Hematopoietic multipotent progenitor cell (in vitro differentiated cells): ENCODE measurements at regions not wholly inside any gene's neighbourhood (a gene's known extent, or its start where the extent isn't known, plus 50 kb on each side); places are given as distances from the start of the nearest gene placed in this dataset.
"Not testable (repeated sequence)": the region's sequence is repeated elsewhere in the genome, so short reads cannot be mapped to it uniquely, and the experiment has no call there.

ENCODE experiments used
- DNase-seq, 3 donors: peaks; one replicate each; pipeline ENCODE4 v3.0.0-alpha.2; 2011 to 2015; ENCODE audit warnings: low read depth in 2 of 3, low spot score in 2 of 3

DNA sequence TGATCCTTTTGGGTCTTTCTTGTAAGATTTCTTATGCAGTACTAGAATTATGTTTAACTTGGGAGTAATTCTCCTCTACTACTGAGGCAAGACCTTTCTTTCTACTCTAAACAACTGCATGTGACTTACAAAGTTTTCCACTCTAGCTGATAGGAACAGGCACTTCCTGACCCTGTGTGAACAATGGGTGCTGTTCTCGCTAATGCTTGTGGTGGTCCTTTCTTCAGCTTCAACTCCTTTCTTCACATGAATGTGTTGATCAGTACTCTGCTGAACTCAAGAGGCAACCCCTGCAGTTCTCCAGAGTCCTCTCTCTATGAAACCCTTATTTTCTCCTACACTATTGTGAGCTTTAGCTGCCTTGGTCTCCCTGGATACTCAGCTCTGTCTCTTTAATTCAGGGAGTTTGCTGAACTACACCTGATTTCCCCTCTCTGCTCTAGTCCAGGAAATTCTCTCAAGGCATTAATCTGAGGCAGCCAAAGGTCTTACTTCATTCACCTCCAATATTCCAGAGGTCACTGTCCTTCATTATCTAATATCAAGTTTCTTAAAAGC is 484.6 kb upstream of the PIK3R1 start:
- DNase-seq, result no peak

DNA sequence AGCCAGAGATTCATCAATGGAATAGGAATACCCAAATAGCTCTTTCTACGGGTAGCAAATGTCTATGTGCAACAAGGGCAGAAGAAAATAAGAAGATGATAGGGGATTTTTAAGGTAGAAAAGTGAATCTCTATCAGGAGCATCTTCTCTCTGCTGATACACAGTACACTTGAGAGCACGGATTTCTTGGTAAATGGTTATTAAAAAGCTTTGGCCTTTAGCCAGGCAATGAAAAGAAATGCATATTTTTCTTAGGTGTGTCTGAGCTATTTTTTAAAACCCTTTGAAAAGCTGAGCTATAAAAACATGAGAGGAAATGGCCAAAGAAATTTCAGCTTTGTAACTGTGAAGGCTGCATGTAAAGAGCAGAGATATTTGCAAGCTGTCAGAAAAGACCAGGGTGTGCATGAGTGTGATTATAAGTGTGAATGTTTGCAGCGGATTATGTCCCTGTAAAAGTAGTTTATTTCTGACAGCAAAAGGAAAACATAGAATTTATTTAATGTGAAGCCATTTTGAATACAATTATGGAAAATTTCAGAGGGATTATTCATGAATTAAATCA is 487.1 kb upstream of the PIK3R1 start:
- DNase-seq, result no peak

DNA sequence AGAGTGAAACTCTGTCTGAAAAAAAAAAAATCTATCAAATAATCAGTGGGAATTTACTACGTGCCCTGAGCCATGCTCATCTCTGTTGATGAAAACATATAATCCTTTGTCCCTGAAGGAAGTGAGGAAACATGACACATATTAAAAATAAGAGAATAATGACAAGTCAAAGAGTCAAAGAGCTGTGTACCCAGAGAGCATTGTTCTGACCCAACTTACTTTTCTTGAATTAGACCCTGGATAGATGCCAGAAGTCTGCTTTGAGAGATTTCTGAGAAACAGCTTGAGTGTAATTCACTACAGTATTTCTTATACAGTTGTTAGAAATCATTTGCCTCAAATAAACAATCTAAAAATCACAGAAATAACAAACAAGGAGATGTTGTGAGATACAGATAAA is 490.0 kb upstream of the PIK3R1 start:
- no peak for DNase-seq

DNA sequence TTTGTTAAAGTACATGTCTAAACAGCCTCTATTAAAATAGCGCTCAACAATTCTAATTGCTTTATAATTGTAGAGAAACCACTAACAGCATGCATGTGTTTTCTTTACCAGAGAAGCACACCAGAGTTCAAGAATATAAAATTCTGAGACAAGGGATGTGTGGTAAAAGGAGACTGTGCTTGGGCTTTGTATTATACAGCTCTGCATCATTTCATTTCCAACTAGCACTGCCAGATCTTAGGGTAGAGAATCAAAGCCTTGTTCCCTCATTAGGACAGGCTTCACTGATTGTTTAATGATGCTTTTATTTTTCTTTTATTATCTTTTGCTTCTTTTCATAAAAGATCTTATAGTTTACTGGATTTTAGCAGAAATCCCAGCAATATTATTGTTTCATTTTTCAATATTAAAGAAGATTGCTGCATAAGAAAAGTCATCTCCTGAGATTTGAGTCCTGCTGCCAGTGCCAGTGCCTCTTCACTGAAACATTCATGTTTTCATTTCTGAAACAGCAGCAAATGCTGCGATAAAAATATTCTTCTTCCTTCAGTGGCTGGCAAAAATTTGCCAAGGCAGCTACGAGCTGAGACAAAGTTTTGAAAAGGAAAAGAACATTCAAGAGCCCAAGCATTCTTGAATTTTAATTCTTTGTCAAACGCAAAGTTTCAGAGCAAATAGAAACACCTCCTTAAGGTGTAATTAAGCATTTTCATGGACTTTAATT is 491.0 kb upstream of the PIK3R1 start:
- no peak for DNase-seq

DNA sequence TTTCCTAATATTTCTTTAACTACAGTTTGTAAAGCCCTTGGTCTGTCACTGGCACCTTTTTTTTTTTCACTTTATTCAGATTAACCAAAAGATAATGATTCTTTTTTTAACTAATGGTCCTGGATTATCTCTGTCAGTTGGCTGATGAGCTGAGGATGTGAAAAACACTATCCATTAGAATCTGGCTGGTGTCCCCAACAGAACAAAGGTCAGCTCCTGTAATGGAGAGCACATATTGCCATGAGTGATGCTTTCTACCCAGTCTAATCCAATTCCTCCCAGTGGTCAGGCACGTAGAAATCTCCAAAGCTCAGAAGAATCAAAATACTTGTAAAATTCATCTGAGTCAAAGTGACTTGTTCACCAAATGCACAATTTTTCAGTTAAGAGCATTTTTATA is 491.7 kb upstream of the PIK3R1 start:
- no peak for DNase-seq

DNA sequence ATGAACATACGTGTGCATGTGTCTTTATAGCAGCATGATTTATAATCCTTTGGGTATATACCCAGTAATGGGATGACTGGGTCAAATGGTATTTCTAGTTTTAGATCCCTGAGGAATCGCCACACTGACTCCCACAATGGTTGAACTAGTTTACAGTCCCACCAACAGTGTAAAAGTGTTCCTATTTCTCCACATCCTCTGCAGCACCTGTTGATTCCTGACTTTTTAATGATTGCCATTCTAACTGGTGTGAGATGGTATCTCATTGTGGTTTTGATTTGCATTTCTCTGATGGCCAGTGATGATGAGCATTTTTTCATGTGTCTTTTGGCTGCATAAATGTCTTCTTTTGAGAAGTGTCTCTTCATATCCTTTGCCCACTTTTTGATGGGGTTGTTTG is 493.0 kb upstream of the PIK3R1 start:
- not testable (repeated sequence) for DNase-seq

DNA sequence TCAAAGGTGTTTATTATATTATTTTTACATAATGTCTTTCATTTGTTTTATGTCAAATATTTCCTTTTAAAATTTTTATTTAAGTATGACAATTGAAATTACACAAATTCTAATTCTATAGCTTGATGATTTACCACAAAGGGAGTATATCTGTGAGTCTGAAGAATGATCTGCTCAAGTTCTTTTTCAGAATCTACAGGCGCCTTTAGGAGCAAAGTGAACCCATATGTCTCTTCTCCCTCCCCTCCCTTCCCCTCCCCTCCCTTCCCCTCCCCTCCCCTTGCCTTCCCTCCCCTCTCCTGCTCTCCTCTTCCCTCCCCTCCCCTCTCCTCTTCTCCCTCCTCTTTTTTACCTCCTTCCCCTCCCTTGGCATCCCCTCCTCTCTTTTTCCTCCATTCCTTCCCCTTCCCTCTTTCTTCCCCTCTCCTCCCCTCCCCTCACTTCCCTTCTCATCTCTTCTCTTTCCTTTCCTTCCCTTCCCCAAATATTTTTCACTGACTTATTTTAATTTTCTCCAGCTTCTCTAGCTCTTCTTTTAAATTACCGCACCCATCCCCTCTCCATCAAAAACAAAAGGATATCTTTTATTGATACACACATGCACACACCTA is 495.3 kb upstream of the PIK3R1 start:
- DNase-seq, result no peak

DNA sequence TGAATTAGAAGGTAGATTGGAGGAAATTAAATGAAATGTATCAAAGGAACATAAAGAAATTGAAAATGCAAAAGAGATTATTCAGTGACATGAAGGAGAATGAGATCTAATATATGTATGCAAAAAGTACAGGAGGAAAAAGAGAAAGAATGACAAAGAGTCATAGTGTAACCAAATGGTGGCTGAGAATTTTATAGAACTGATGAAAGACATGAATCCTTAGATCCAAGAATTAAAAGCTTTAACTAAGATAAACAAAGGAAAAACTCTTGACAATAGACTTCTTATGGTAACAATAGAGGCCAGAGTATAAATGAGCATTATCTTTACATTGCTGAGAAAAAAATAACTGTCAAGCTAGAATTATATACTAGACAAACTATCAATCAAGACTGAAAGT is 505.4 kb upstream of the CD180 start:
- no peak for DNase-seq

DNA sequence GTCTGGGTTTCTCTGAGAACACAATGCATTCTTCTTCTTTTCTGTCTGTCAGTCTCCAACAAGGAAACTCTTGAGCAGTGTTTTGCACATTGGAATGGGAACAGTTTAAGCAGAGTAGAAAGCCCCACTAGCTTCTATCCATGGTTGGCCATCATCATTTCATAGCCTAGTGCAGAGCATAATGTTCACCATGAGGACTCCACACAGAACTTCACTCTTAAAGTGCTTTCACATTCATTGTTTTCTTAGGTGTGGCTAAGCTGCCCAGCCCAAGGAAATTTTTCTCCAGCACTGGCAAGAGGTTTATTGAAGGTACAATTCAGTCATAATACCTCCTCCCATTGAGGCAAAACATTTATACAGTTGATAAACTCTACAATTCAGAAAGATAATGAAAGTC is 503.0 kb upstream of the CD180 start:
- DNase-seq, result no peak

DNA sequence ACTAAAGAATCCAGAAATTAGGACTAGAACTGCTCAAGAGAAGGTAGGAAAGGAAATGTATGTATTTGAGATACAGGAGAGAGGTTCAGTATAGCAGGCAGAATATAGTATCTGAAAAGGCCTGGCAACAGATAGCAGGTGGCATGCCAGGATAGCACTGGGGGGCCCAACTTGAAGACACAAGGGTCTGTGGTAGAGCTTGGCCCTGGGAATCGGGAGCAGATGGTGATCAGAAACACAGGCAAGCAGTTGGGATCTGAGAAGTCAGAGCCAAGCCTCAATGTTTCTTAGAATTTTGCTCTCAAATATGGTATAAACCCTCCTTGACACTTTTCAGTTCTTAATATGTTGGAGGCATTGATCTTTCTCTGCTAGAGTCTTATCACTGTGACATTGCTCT is 499.8 kb upstream of the CD180 start:
- no peak for DNase-seq

DNA sequence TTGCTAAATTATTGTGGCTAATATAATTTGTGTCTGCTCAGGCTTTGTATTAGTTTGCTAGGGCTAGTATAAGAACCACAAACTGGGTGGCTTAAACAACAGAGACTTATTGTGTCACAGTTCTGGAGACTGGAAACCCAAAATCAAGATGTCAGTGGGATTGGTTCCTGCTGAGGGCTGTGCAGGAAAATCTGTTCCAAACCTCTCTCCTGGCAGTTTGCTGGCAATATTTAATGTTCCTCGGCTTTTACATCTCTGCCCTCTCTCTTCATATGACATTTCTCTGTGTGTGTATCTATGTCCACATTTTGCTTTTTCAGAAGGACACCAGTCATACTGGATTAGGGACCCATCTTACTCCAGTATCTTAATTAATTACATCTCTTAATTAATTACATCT is 498.8 kb upstream of the CD180 start:
- DNase-seq, result no peak

DNA sequence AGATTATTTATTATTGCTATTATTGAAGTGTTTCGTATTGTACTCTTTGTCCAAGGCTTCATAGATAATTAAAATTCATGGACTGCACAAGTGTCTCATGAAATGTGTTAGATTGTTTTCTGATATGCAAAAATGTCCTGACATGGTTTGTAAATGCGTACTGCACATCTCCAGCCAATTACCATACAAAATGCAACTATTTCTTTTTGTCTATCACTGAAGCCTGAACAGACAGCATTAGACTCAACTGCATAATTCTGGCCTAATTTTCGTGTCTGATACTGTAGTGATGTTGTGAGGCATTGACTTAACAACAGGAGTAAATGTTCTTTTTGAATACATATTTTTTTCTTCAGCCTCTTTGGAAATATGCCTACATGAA is 498.2 kb upstream of the CD180 start:
- DNase-seq, result no peak

DNA sequence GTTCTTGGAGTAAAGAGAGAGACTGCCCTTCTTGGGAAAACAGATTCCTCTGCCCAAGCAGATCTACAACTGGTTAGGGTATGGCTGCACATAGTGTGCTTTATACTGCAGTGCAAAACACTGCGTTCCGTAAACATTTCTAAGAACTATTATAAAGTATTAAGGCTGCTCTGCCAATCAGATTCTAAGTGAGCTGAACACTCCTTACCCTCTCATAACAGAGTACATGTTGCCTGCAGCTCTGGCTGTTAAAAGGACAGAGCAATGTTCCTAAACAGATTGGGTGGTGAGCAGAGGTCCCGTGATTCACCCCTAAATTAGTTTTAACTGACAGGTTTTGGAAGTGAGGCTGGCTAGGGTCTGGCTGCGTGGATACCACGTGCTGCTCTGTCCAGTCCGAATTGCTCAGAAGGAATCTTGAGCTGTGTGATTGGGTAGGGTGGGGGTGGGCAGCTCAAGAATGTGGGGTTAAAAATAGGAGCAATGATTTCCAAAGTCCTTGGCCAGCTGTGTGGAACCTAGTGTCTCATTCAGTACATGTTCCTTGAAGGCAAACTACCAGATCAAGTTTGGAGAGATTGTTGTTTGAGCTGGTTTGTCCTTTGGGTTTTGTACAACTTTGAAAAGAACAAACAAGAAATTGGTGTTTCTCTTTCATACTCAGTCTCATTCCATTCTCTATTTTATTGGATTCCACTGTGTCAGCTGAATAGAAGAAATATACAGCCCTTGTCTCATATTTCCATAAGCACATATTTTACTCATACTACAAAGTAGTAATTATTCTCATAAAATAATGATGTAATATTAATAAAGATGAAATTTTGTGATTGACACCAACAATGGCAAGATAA is 497.6 kb upstream of the CD180 start:
- DNase-seq, result no peak

DNA sequence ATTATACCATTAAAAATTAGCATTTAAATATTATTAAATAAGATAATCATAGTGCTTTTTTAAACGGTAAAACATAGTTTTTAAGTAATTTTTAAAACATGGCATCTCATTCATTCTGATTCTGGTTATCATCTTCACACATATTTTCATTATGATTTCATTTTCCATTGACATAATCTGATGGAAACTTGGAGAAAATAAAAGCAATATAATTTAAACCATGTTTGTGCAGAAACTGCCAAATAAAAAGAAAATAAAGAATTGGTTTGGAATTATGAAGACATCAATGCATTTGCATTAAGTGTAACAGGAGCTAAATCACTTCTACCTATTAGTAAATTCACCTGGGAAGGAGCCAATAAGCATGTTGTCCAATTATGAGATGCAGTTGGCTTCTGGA is 490.1 kb upstream of the CD180 start:
- DNase-seq, result no peak

DNA sequence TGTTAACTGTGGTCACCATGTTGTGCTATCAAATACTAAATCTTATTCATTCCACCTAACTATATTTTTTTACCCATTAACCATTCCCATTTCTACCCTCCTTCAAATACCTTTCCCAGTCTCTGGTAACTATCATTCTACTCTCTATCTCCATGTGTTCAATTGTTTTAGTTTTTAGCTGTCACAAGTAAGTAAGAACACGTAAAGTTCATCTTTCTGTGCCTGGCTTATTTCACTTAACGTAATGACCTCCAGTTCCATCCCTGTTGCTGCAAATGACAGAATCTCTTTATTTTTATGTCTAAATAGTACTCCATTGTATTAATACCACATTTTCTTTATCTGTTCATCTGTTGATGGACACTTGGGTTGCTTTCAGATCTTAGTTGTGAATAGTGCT is 485.1 kb upstream of the CD180 start:
- no peak for DNase-seq

DNA sequence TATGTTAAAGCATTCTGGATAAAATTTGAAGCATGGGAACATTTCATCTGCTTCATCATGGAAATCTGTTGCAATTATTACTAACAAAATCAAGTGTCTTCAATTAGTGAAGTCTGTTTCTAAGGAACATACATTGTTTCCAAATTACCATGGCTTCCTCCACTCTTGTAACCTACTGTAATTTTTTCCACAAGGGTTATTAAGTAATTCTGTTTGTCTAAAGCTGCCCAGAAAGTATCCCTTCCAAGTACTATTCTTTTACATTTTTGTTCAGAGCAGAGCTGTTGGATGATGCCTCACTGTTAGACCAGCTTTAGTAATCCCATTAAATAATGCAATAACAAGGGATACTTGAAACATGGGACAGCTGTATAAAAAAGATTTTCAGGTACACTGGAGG is 483.5 kb upstream of the CD180 start:
- DNase-seq, result no peak

DNA sequence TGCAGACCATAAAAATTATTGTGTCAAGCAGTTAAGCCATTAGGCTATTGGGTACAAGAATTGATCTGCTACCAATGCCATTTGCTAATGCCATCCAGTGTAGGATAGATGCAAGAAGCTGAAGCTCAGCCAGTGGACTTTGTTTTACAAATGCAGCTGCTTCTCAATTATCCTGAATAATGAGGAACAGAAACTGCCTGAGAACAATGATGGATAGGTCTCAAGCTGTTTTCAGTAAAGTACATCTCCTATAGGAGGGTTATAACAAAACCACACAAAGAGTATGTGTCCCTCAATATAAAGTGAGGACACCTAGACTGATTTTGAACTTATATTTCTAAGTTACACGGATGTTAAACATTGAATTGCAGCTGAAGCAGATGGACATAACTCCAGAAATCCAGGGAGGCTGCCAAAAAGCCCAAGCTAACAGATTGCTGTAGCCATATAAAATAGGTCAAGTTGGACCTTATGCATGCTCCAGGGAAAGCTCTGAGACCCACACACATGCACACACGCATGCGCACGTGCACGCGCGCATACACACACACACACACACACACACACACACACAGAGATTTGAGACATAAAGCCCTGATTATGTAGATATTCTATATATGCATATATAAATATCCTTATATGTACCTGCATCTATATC is 482.7 kb upstream of the CD180 start:
- no peak for DNase-seq

DNA sequence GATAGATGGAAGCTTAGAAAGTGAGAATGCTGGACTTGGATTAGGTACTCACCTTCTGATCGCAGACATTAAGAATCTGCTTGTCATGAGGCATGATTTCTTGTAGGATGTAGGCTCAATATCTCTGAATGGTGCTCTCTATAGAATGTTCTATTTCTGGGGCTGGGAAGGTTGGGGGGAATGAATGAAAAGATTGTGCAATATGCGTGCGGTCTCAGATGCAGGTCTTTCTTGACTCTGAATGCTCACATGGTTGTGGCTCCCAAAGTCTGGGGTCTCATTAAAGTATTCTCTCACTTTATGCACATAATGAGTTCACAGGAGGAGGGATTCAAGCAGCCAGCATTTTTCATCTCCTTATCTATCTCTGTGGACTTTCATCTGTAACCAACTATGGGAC is 482.0 kb upstream of the CD180 start:
- no peak for DNase-seq

DNA sequence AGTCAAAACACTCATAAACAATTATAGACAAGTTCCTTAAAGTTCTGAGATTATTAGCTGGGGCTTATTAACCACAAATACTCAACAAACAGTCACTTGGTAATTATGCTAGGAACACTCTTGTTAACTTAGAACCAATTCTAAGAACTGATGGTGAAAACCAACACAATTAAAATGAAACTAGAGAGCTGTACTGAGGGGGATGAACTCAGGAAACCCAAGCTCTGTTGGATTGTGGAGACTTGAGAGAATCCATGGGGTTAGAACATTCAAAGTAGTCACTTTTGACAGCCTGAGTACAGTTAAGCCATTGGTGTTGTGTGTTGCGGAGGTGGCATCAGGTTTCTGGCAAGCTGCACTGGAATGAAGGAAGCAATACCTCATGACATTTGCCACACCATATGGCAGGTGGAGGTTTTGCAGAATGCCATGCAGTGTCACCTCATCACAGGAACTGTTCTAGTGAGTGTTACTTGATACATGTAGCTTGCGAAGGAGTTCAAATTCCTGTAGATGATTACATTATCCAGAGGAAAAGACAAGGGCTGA is 480.9 kb upstream of the CD180 start:
- DNase-seq, result no peak

DNA sequence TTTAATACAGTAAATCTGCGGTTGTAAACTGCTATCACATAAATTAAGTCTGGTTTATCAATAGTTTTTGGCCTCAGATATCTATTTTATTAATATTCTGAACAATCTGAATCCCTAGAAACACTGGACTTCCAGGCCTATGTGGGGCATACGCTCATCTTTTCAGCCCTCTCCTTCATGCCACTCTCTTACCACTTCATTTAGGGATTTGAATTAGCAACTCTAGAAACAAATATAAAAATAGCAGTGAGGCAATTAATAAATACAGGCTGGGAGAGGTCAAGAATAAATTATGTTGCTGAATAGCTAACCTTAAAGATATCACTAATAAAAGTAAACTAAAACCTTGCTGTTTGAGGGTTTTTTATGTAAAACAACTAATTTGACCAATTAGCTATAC is 480.3 kb upstream of the CD180 start:
- DNase-seq, result no peak
